GM18508 (cell line): ENCODE measurements at regions not wholly inside any gene's neighbourhood (a gene's known extent, or its start where the extent isn't known, plus 50 kb on each side); places are given as distances from the start of the nearest gene placed in this dataset.
"Not testable (repeated sequence)": the region's sequence is repeated elsewhere in the genome, so short reads cannot be mapped to it uniquely, and the experiment has no call there.

ENCODE experiments used
- ATAC-seq: cut with Tn5 transposase; IDR thresholded peaks from one replicate; pipeline ENCODE4 v1.9.1; 2021; ENCODE audit warnings: moderate number of reproducible peaks; ENCODE audit not compliant: insufficient read depth, unreplicated experiment

GRCh38 chr21:14058566-14058965, 152.2 kb downstream of the LIPI start:
- no peak for ATAC-seq

DNA sequence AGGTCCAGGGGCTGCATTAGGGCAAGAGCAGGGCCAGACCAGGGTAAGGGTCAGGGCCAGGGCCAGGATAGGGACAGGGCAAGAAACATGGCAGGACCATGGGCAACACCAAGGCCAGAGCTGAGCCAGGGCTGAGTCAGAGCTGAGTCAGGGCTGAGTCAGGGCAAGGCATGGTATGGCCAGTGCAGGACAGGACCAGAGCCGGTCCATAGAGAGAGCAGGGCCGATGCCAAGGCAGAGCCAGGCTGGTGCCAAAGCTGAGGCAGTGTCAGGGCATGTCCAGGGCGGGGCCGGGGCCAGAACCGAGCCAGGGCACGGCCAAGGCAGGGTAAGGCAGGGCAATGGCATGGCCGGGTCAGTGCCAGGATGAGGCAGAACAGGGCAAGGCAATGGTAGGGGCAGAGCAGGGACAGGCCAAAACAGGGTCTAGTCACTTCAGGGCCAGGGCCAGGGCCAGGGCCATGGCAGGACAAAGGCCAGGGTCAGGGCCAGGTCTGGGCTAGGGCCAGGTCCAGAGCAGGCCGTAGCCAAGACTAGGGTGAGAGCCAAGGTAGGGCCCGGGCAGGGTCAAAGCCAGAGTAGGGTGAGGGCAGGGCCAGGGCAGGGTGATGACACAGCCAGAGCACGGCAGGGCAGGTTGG, 152.8 kb downstream of the LIPI start:
- not testable (repeated sequence) for ATAC-seq

GRCh38 chr21:14057313-14057712, 153.4 kb downstream of the LIPI start:
- no peak for ATAC-seq

GRCh38 chr21:14056771-14057191, 154.0 kb downstream of the LIPI start:
- ATAC-seq, result no peak

DNA sequence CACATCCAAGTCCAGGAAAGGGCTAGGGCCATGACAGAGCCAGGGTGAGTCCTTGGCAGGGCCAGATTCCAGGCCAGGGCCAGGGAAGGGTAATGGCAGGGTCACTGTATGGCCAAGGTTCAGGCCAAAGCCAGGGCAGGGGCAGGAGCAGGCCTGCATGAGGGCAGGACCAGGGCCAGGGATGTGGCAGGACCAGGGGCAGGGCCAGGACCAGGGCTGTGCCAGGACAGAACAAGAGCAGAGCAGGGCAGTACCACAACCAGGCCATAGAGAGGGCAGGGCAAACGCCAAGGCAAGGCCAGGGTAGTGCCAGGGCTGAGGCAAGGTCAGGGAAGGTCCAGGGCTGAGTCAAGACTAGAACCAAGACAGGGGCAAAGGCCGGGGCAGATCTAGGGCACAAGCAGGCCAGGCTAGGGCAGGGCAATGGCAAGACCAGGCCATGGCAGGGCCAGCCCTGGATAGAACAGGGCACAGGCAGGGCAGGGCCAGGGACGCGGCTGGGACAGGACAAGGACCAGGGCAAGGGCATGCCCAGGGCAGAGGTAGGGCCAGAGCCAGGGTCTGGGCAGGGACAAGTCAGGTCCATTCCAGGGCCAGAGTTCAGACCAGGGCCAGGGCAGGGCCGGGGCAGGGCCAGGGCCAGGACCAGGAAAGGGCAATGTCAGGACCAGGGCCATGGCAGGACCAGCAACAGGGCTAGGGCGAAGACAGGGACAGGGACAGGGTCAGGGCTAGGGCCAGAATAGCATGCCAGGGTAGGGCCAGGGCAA, 154.8 kb downstream of the LIPI start:
- not testable (repeated sequence) for ATAC-seq

DNA sequence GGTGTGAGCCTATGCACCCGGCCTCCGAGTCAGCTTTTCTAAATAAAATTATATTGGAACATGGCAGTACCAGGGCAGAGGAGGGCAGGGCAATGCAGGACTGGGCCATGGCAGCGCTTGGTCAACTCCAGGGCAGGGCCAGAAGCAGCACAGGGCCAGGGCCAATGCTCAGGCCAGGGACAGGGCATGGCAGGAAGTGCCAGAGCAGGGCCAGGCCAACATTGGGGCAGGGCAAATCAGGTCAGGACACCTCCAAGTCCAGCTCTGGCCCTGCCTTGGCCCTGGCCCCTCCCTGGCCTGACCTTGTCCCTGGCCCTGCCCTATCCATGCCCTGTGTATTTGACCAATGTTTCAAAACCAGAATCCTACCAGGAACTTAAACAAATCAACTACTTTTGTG, 156.1 kb downstream of the LIPI start:
- ATAC-seq, result no peak

DNA sequence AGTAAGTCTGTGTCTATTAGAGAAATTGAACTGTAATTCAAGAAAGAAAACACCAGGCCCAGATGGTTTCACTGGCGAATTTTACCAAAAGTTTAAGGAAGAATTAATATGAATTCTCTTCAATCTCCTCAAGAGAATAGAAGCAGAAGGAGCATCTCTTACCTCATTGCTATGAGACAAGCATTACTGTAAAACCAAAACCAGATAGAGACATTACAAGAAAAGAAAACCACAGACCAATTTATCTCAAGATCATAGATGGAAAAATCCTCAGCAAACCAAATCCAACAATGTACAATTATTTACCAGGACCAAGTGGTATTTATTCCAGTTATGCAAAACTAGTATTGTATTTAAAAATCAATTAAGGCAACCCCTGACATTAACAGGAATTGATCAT, 160.6 kb downstream of the LIPI start:
- ATAC-seq, result no peak

DNA sequence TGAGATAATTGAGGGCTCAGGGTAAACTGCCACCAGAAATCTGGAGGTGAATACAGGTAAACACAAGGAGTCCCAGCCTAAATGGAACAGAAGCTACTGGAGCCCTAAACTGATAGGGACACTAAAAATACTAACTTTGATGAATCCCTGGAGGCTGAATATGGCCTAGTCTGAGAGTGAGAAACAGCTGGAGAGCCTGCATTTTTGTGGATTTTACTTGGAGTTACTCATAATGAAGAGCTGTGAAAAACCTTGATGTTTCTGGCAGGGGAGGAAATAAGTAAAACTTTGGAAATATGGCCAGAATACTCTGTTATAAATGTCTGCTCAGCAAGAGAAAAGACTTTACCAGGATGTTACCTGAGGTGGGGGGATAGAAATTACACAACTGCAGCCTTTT, 164.4 kb downstream of the LIPI start:
- no peak for ATAC-seq

- no peak for ATAC-seq
These were observed 170.4 kb downstream of the LIPI start for GRCh38 chr21:14040386-14040785.

DNA sequence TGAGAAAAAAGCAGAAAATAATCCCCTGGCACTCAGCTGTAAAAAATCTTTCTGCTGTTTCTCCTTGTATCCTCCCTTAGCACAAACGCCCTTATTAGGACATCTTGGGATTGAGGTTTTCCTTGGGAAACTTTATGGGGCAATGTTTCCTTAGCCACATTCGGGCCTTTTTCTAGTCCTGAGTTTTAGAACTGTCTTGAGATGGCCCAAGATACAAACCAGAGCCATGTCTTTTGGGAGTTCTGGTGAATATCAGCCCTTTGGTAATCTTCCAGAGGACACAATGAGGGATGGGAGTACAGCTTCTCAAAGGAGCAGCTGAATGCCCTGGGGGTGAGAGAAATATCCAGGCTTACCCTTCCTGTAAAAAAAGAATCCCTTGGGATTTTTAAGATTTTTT, 182.1 kb downstream of the LIPI start:
- not testable (repeated sequence) for ATAC-seq

GRCh38 chr21:14027235-14027869, 183.4 kb downstream of the LIPI start:
- peak; percentile 100 for ATAC-seq

- not testable (repeated sequence) for ATAC-seq
These were observed 190.6 kb downstream of the LIPI start for GRCh38 chr21:14020108-14020507.

GRCh38 chr21:14015841-14016240, 194.9 kb downstream of the LIPI start:
- not testable (repeated sequence) for ATAC-seq

GRCh38 chr21:14013623-14014498, 196.9 kb downstream of the LIPI start:
- ATAC-seq, result not testable (repeated sequence)

- ATAC-seq, result no peak
These were observed 197.6 kb downstream of the LIPI start for GRCh38 chr21:14013056-14013603.

DNA sequence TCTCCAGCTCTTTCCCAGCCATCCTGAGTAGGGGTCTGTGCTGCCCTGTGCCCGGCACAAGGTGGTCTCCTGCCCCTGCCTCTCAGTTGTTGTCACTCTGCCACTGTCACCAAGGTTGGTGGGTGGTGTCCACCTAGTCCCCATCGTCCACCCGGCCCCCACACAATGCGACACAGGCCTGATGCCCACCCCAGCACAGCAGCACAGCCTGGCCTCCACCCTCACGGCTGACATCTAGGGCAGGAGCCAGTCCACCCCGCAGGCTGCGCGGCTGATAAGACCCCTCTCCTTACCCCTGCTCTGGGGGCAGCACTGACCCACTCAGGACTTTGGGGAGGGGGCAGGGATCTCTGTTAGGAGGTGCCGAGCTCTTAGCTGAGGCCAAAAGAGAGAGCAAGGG, 198.3 kb downstream of the LIPI start:
- ATAC-seq, result no peak

DNA sequence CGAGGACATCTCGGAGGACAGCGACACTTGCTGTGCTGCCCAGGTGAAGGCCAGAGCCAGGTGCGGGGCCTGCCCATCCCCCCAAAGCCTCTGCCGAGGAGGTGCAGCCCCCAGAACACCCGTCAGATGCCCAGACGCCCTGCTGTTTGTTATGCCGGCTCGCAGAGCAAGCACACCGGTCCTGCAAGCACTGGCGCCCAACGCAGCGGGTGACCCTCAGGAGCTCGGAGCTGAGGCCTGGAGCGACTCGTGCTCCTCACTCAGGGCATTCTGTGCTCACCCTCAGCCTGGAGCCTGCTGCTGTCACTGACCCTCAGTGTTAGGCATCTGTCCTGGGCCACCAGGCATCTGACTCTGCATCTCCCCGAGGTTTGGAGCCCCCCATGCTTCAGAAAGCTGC, 199.0 kb downstream of the LIPI start:
- not testable (repeated sequence) for ATAC-seq

- not testable (repeated sequence) for ATAC-seq
These were observed 199.6 kb downstream of the LIPI start for GRCh38 chr21:14011149-14011548.

GRCh38 chr21:14010729-14011128, 200.0 kb downstream of the LIPI start:
- no peak for ATAC-seq

- not testable (repeated sequence) for ATAC-seq
These were observed 200.8 kb downstream of the LIPI start for GRCh38 chr21:14009990-14010389.
